HCT116 (cell line): ENCODE measurements at regions not wholly inside any gene's neighbourhood (a gene's known extent, or its start where the extent isn't known, plus 50 kb on each side); places are given as distances from the start of the nearest gene placed in this dataset.

Source experiments
- ATAC-seq: fragments of 200-7000 bp; cut with Tn5 transposase; 2 replicates; pipeline ENCODE4 v1.9.1; 2020; ENCODE audit warnings: mild to moderate bottlenecking, moderate library complexity
- BruUV-seq: library from RNA; stranded (reverse); fragments of 400-500 nt; replicated peaks from 2 replicates; lab custom pipeline; 2021; lab: Mats Ljungman, UMichigan
- CTCF ChIA-PET: fragments of 300-600 bp; sonication (Branson Sonifier 250); formaldehyde crosslinking; loops from one replicate; lab custom pipeline; 2021; ENCODE audit warnings: antibody characterized with exemption; lab: Charles Lee
- POLR2A ChIA-PET: fragments of 300-600, 350-600 bp; sonication (Branson Sonifier 250); formaldehyde crosslinking; loops from one replicate; lab custom pipeline; 2021; ENCODE audit warnings: antibody characterized with exemption; lab: Charles Lee
- RAD21 ChIA-PET, 2 experiments: fragments of 300-600 bp; sonication (Branson Sonifier 250); formaldehyde crosslinking; loops; one replicate each; lab custom pipeline; 2023; ENCODE audit warnings: low total read pairs in 2 of 2; ENCODE audit not compliant: uncharacterized antibody in 2 of 2, unreplicated experiment in 2 of 2, low non-redundant PET in 1 of 2; lab: Charles Lee
- DNase-seq: peaks from one replicate; pipeline ENCODE4 v3.0.0-alpha.2; 2010; ENCODE audit warnings: low read depth, low spot score
- H2AFZ ChIP-seq: fragments of 200-600 bp; shearing (Covaris generic), sonication (generic); 2 replicates; pipeline ENCODE4 v1.6.1; 2017; ENCODE audit warnings: low read depth, mixed run types, mixed read lengths, antibody characterized with exemption, low read length; ENCODE audit not compliant: poor library complexity, severe bottlenecking
- H3K27ac ChIP-seq: 2 replicates; pipeline ENCODE4 v1.5.1; 2012; ENCODE audit warnings: low read depth, low read length
- H3K27me3 ChIP-seq: fragments of 200-600 bp; sonication (generic); 2 replicates; pipeline ENCODE4 v1.6.1; 2016; ENCODE audit warnings: mixed run types, low read length, mixed read lengths; ENCODE audit not compliant: insufficient read depth
- H3K36me3 ChIP-seq, 2 experiments: fragments of 200-500 bp in 1 of 2; fragments of 200-600 bp in 1 of 2; sonication (Bioruptor generic) in 1 of 2; sonication (generic) in 1 of 2; 2 replicates each; pipeline versions ENCODE4 v1.5.1 to v1.6.1; 2014 to 2016; ENCODE audit warnings: low read length in 2 of 2, inconsistent platforms in 1 of 2, mixed read lengths in 1 of 2, mixed run types in 1 of 2; ENCODE audit not compliant: insufficient read depth in 2 of 2, control insufficient read depth in 1 of 2
- H3K4me1 ChIP-seq, 2 experiments: fragments of 200-600 bp in 1 of 2; sonication (generic) in 1 of 2; 2 replicates each; pipeline versions ENCODE4 v1.5.1 to v1.6.1; 2012 to 2017; ENCODE audit warnings: low read length in 2 of 2, inconsistent platforms in 1 of 2, mild to moderate bottlenecking in 1 of 2, mixed read lengths in 1 of 2, mixed run types in 1 of 2, moderate library complexity in 1 of 2; ENCODE audit not compliant: insufficient read depth in 2 of 2, control insufficient read depth in 1 of 2
- H3K4me2 ChIP-seq: fragments of 200-600 bp; sonication (generic); 2 replicates; pipeline ENCODE4 v1.6.1; 2017; ENCODE audit warnings: mixed run types, low read length, mixed read lengths
- H3K4me3 ChIP-seq, 2 experiments: fragments of 200-600 bp in 1 of 2; sonication (generic) in 1 of 2; replicated peaks in 1 of 2; 2 replicates each; pipeline ENCODE4 v1.5.1; 2011 to 2016; ENCODE audit warnings: low read length in 2 of 2, control low read depth in 1 of 2, low read depth in 1 of 2, mild to moderate bottlenecking in 1 of 2, mixed read lengths in 1 of 2, mixed run types in 1 of 2
- H3K79me2 ChIP-seq: fragments of 200-600 bp; sonication (generic); 2 replicates; pipeline ENCODE4 v1.6.1; 2017; ENCODE audit warnings: mild to moderate bottlenecking, mixed run types, low read length, moderate library complexity, mixed read lengths; ENCODE audit not compliant: insufficient read depth
- H3K9ac ChIP-seq: fragments of 200-600 bp; sonication (generic); 2 replicates; pipeline ENCODE4 v1.6.1; 2016; ENCODE audit warnings: low read length, mixed read lengths
- H3K9me2 ChIP-seq: fragments of 200-600 bp; sonication (generic), shearing (Covaris generic); 2 replicates; pipeline ENCODE4 v1.6.1; 2017; ENCODE audit warnings: mixed run types, mild to moderate bottlenecking, moderate library complexity; ENCODE audit not compliant: insufficient read depth
- H3K9me3 ChIP-seq, 2 experiments: fragments of 200-500 bp in 1 of 2; fragments of 200-600 bp in 1 of 2; sonication (Bioruptor generic) in 1 of 2; sonication (generic) in 1 of 2; 2 replicates each; pipeline ENCODE4 v1.6.1; 2014 to 2017; ENCODE audit warnings: low read length in 2 of 2, mixed read lengths in 2 of 2, inconsistent platforms in 1 of 2, low read depth in 1 of 2, mild to moderate bottlenecking in 1 of 2, mixed run types in 1 of 2, moderate library complexity in 1 of 2; ENCODE audit not compliant: control insufficient read depth in 1 of 2, insufficient read depth in 1 of 2
- H4K20me1 ChIP-seq: fragments of 200-600 bp; sonication (generic), shearing (Covaris generic); 2 replicates; pipeline ENCODE4 v1.6.1; 2017; ENCODE audit warnings: mixed run types, mild to moderate bottlenecking, moderate library complexity; ENCODE audit not compliant: insufficient read depth
- CBX3 ChIP-seq: IDR thresholded peaks from 2 replicates; pipeline ENCODE4 v1.6.1; 2012; ENCODE audit warnings: low read depth
- CEBPB ChIP-seq: IDR thresholded peaks from 2 replicates; pipeline ENCODE4 v1.6.1; 2012; ENCODE audit warnings: low read depth
- EGR1 ChIP-seq: IDR thresholded peaks from 2 replicates; pipeline ENCODE4 v1.6.1; 2012; ENCODE audit warnings: low read depth
- ELF1 ChIP-seq: IDR thresholded peaks from 2 replicates; pipeline ENCODE4 v1.6.1; 2012; ENCODE audit warnings: low read depth, borderline replicate concordance
- EZH2 ChIP-seq: fragments of 200-600 bp; sonication (generic); IDR thresholded peaks from 2 replicates; pipeline ENCODE4 v1.6.1; 2017; ENCODE audit warnings: antibody characterized with exemption, mixed run types
- EZH2phosphoT487 ChIP-seq: fragments of 200-600 bp; IDR thresholded peaks from 2 replicates; pipeline ENCODE4 v1.6.1; 2018; ENCODE audit warnings: antibody characterized with exemption, borderline replicate concordance
- FOSL1 ChIP-seq: IDR thresholded peaks from 2 replicates; pipeline ENCODE4 v1.6.1; 2012; ENCODE audit warnings: low read depth
- JUND ChIP-seq: IDR thresholded peaks from 2 replicates; pipeline ENCODE4 v1.6.1; 2012
- RAD21 ChIP-seq: IDR thresholded peaks from 2 replicates; pipeline ENCODE4 v1.6.1; 2012; ENCODE audit warnings: low read depth, mild to moderate bottlenecking
- SIN3A ChIP-seq: IDR thresholded peaks from 2 replicates; pipeline ENCODE4 v1.6.1; 2012; ENCODE audit warnings: low read depth
- SP1 ChIP-seq: IDR thresholded peaks from 2 replicates; pipeline ENCODE4 v1.6.1; 2012; ENCODE audit warnings: low read depth
- TCF7L2 ChIP-seq: IDR thresholded peaks from 2 replicates; pipeline ENCODE4 v1.7.0; 2011; ENCODE audit warnings: borderline replicate concordance, inconsistent platforms; ENCODE audit not compliant: insufficient read depth, insufficient read length; ENCODE audit errors: extremely low read depth
- YY1 ChIP-seq: IDR thresholded peaks from 2 replicates; pipeline ENCODE4 v1.6.1; 2011; ENCODE audit warnings: low read length, low read depth, moderate library complexity, mild to moderate bottlenecking; ENCODE audit not compliant: insufficient replicate concordance; ENCODE audit errors: extremely low read depth
- ZNF274 ChIP-seq: fragments of 200-500 bp; sonication (Bioruptor generic); IDR thresholded peaks from 2 replicates; pipeline ENCODE4 v1.6.1; 2014; ENCODE audit warnings: mild to moderate bottlenecking, low read depth, low read length, inconsistent platforms
- intact Hi-C: fragments of 100-400 bp; cut with micrococcal nuclease; formaldehyde crosslinking; loops from 2 replicates; pipeline ENCODE4 v1.10.0; 2022
- TF ChIP-seq, protein P1 (sequence below), 3 experiments: fragments of 200-600 bp in 1 of 3; sonication (generic) in 1 of 3; IDR thresholded peaks in 2 of 3; conservative IDR thresholded peaks in 1 of 3; 2 replicates each; pipeline ENCODE4 v1.5.1; 2012 to 2017; ENCODE audit warnings: low read depth in 2 of 3, low read length in 2 of 3, antibody characterized with exemption in 1 of 3, borderline replicate concordance in 1 of 3, control low read depth in 1 of 3, mild to moderate bottlenecking in 1 of 3, mixed read lengths in 1 of 3, mixed run types in 1 of 3, moderate library complexity in 1 of 3; ENCODE audit not compliant: insufficient read depth in 1 of 3
- TF ChIP-seq, protein P2 (sequence below): IDR thresholded peaks from 2 replicates; pipeline ENCODE4 v1.6.1; 2012
- TF ChIP-seq, protein P3 (sequence below): IDR thresholded peaks from 2 replicates; pipeline ENCODE4 v1.6.1; 2011; ENCODE audit warnings: mild to moderate bottlenecking, low read length, moderate library complexity; ENCODE audit not compliant: insufficient replicate concordance; ENCODE audit errors: extremely low read depth

DNA sequence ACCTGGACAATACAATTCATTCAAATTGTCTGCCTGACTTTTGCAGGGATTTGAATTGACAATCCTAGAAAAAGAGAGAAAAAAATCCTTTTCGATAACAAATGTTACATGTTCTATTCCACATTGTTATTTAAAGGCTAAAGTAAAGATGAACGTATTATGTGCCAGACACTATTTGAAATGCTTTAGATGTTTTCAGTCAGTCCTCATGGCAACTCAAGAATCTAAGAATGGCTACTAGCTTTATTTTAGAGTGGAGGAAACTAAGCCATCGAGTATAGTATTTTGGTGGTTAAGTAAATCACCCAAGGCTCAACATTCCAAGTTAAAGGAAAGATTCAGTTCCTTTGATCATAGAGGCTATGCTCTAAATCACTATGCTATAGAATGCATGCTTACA is 558.6 kb upstream of the MAN1A1 start:
- ChIA-PET CTCF (no interaction called here), POLR2A (no interaction called here), RAD21 (no interaction called here)
- no peaks in the 10 kb centered on the region for H3K4me1 ChIP-seq
- H4K20me1 ChIP-seq: no peaks in the 10 kb centered on the region
- no peak overlapping the region for H3K27ac ChIP-seq
- no peaks in the 10 kb centered on the region for H3K36me3 ChIP-seq
- intact Hi-C loops: no loop called here
- DNase-seq: no peak
- H2AFZ ChIP-seq: no peak overlapping the region
- H3K9me3 ChIP-seq: no peaks in the 10 kb centered on the region
- no peak overlapping the region for H3K4me2 ChIP-seq
- no peaks in the 10 kb centered on the region for H3K79me2 ChIP-seq
- no peak overlapping the region for H3K9ac ChIP-seq
- TF ChIP-seq FOSL1 (no peak), CEBPB (no peak), YY1 (no peak)
- no TSS peak for BruUV-seq
- no peak for ATAC-seq
- no peak overlapping the region for H3K4me3 ChIP-seq
- no peaks in the 10 kb centered on the region for H3K9me2 ChIP-seq
- H3K27me3 ChIP-seq: no peaks in the 10 kb centered on the region

DNA sequence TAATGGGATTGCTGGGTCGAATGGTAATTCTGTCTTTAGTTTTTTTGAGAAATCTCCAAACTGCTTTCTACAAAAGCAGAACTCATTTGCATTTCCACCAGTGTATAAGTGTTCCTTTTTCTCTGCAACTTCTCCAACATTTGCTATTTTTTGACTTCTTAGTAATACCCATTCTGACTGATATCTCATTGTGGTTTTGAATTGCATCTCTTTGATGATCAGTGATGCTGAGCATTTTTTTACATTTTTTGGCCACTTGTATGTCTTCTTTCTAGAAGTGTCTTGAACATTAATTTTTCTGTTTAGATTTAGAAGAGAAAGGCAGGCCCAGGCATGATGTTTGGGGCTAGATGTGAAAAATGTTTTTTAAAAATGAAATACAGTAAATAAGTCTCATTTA is 553.1 kb upstream of the MAN1A1 start:
- Histone ChIP-seq H3K4me2 (no peak overlapping the region), H3K27me3 (no peaks in the 10 kb centered on the region), H3K9me2 (no peaks in the 10 kb centered on the region), H3K4me1 (no peaks in the 10 kb centered on the region), H3K9me3 (no peaks in the 10 kb centered on the region), H3K27ac (no peak overlapping the region), H2AFZ (no peak overlapping the region), H3K9ac (no peak overlapping the region), H3K4me3 (no peak overlapping the region), H4K20me1 (no peaks in the 10 kb centered on the region), H3K79me2 (no peaks in the 10 kb centered on the region), H3K36me3 (no peaks in the 10 kb centered on the region)
- intact Hi-C loops: no loop called here
- RAD21 ChIA-PET: no interaction called here
- BruUV-seq: no TSS peak
- no peak for DNase-seq
- ATAC-seq: no peak
- POLR2A ChIA-PET: no interaction called here
- TF ChIP-seq ZNF274: no peak
- TF ChIP-seq RAD21: no peak
- TF ChIP-seq JUND: no peak
- TF ChIP-seq, protein P1, sequence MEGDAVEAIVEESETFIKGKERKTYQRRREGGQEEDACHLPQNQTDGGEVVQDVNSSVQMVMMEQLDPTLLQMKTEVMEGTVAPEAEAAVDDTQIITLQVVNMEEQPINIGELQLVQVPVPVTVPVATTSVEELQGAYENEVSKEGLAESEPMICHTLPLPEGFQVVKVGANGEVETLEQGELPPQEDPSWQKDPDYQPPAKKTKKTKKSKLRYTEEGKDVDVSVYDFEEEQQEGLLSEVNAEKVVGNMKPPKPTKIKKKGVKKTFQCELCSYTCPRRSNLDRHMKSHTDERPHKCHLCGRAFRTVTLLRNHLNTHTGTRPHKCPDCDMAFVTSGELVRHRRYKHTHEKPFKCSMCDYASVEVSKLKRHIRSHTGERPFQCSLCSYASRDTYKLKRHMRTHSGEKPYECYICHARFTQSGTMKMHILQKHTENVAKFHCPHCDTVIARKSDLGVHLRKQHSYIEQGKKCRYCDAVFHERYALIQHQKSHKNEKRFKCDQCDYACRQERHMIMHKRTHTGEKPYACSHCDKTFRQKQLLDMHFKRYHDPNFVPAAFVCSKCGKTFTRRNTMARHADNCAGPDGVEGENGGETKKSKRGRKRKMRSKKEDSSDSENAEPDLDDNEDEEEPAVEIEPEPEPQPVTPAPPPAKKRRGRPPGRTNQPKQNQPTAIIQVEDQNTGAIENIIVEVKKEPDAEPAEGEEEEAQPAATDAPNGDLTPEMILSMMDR (IDR thresholded peaks at IDR 0.05 in 2 of 3, conservative IDR thresholded peaks at IDR 0.05 in 1 of 3; ENCODE audit: borderline replicate concordance in 1 of 3, insufficient read depth in 1 of 3, low read depth in 2 of 3, low read length in 2 of 3): no peak
- TF ChIP-seq CEBPB: no peak
- no peak for TF ChIP-seq TCF7L2
- TF ChIP-seq CBX3: no peak
- no peak for TF ChIP-seq SIN3A
- TF ChIP-seq EZH2: no peak
- no peak for TF ChIP-seq ELF1
- TF ChIP-seq, protein P2, sequence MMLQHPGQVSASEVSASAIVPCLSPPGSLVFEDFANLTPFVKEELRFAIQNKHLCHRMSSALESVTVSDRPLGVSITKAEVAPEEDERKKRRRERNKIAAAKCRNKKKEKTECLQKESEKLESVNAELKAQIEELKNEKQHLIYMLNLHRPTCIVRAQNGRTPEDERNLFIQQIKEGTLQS: no peak
- TF ChIP-seq, protein P3, sequence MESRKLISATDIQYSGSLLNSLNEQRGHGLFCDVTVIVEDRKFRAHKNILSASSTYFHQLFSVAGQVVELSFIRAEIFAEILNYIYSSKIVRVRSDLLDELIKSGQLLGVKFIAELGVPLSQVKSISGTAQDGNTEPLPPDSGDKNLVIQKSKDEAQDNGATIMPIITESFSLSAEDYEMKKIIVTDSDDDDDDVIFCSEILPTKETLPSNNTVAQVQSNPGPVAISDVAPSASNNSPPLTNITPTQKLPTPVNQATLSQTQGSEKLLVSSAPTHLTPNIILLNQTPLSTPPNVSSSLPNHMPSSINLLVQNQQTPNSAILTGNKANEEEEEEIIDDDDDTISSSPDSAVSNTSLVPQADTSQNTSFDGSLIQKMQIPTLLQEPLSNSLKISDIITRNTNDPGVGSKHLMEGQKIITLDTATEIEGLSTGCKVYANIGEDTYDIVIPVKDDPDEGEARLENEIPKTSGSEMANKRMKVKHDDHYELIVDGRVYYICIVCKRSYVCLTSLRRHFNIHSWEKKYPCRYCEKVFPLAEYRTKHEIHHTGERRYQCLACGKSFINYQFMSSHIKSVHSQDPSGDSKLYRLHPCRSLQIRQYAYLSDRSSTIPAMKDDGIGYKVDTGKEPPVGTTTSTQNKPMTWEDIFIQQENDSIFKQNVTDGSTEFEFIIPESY: no peak
- no peak for TF ChIP-seq EGR1
- TF ChIP-seq EZH2phosphoT487: no peak
- TF ChIP-seq FOSL1: no peak
- no peak for TF ChIP-seq SP1
- CTCF ChIA-PET: no interaction called here
